CD14-positive monocyte (primary cell): ENCODE measurements at regions not wholly inside any gene's neighbourhood (a gene's known extent, or its start where the extent isn't known, plus 50 kb on each side); places are given as distances from the start of the nearest gene placed in this dataset.

ENCODE experiments used
- DNase-seq, 3 donors: peaks; one replicate each; pipeline ENCODE4 v3.0.0-alpha.2; 2011 to 2022
- H2AFZ ChIP-seq: 2 replicates; pipeline ENCODE4 v1.6.0; 2012; ENCODE audit warnings: mild to moderate bottlenecking, low read depth, low read length, inconsistent platforms; ENCODE audit not compliant: insufficient read depth, poor library complexity, severe bottlenecking
- H3K27ac ChIP-seq, 2 donors: 1 replicate in 1 of 2; 2 replicates in 1 of 2; pipeline ENCODE4 v1.5.1; 2012 to 2013; ENCODE audit warnings: low read length in 2 of 2, control low read depth in 1 of 2, inconsistent platforms in 1 of 2, low read depth in 1 of 2, mild to moderate bottlenecking in 1 of 2
- H3K27me3 ChIP-seq, 2 donors: one replicate each; pipeline versions ENCODE4 v1.6.0 to v1.6.1; 2011 to 2013; ENCODE audit warnings: low read length in 2 of 2; ENCODE audit not compliant: control insufficient read depth in 2 of 2, insufficient read depth in 2 of 2
- H3K36me3 ChIP-seq, 2 donors: replicated peaks in 1 of 2; 1 replicate in 1 of 2; 2 replicates in 1 of 2; pipeline versions ENCODE4 v1.5.1 to v1.6.1; 2012 to 2013; ENCODE audit warnings: low read length in 2 of 2, control low read depth in 1 of 2, inconsistent platforms in 1 of 2, mild to moderate bottlenecking in 1 of 2; ENCODE audit not compliant: insufficient read depth in 2 of 2, control insufficient read depth in 1 of 2
- H3K4me1 ChIP-seq, 2 donors: 1 replicate in 1 of 2; 2 replicates in 1 of 2; pipeline versions ENCODE4 v1.5.1 to v1.6.1; 2012 to 2013; ENCODE audit warnings: low read length in 2 of 2, control low read depth in 1 of 2, inconsistent platforms in 1 of 2, mild to moderate bottlenecking in 1 of 2, moderate library complexity in 1 of 2; ENCODE audit not compliant: insufficient read depth in 2 of 2, control insufficient read depth in 1 of 2
- H3K4me2 ChIP-seq: replicated peaks from 2 replicates; pipeline ENCODE3; 2012; ENCODE audit warnings: low read length, moderate library complexity, mild to moderate bottlenecking; ENCODE audit not compliant: poor library complexity, severe bottlenecking; ENCODE audit errors: extremely low read depth
- H3K4me3 ChIP-seq, 3 experiments: fragments of 200-600 bp in 1 of 3; sonication (generic) in 1 of 3; replicated peaks in 1 of 3; 1 replicate in 2 of 3; 2 replicates in 1 of 3; pipeline ENCODE4 v1.5.1; 2011 to 2013; ENCODE audit warnings: low read length in 3 of 3, mild to moderate bottlenecking in 3 of 3, control low read depth in 2 of 3, low read depth in 2 of 3, inconsistent platforms in 1 of 3, moderate library complexity in 1 of 3
- H3K79me2 ChIP-seq: 2 replicates; pipeline ENCODE4 v1.6.0; 2012; ENCODE audit warnings: mild to moderate bottlenecking, control low read depth, inconsistent platforms, low read length, moderate library complexity; ENCODE audit not compliant: insufficient read depth
- H3K9ac ChIP-seq: 2 replicates; pipeline ENCODE4 v1.6.0; 2017; ENCODE audit warnings: low read length, mild to moderate bottlenecking; ENCODE audit not compliant: insufficient read depth, poor library complexity, severe bottlenecking
- H3K9me3 ChIP-seq, 2 donors: replicated peaks in 1 of 2; 1 replicate in 1 of 2; 2 replicates in 1 of 2; pipeline versions ENCODE4 v1.5.1 to v1.6.1; 2012 to 2013; ENCODE audit warnings: low read length in 2 of 2, control low read depth in 1 of 2; ENCODE audit not compliant: control insufficient read depth in 1 of 2, insufficient read depth in 1 of 2
- H4K20me1 ChIP-seq: 2 replicates; pipeline ENCODE4 v1.6.0; 2012; ENCODE audit warnings: mild to moderate bottlenecking, low read length, control low read depth, moderate library complexity; ENCODE audit not compliant: insufficient read depth
- H3K27ac Mint-ChIP-seq, 7 donors: one replicate each; pipeline ENCODE4 v1.8.0; 2020; ENCODE audit warnings: mild to moderate bottlenecking in 7 of 7, mixed read lengths in 7 of 7, moderate library complexity in 6 of 7, inconsistent platforms in 2 of 7
- H3K27me3 Mint-ChIP-seq, 3 donors: one replicate each; pipeline ENCODE4 v1.8.0; 2021 to 2022; ENCODE audit warnings: low read depth in 3 of 3, mild to moderate bottlenecking in 3 of 3, mixed read lengths in 3 of 3, moderate library complexity in 3 of 3, inconsistent platforms in 1 of 3
- H3K36me3 Mint-ChIP-seq, 2 donors: one replicate each; pipeline ENCODE4 v1.8.0; 2020; ENCODE audit warnings: mixed read lengths in 2 of 2, inconsistent platforms in 1 of 2, mild to moderate bottlenecking in 1 of 2
- H3K4me1 Mint-ChIP-seq: one replicate; pipeline ENCODE4 v1.8.0; 2020; ENCODE audit warnings: mild to moderate bottlenecking, mixed read lengths
- H3K4me3 Mint-ChIP-seq, 2 donors: one replicate each; pipeline ENCODE4 v1.8.0; 2020; ENCODE audit warnings: mild to moderate bottlenecking in 2 of 2, mixed read lengths in 2 of 2, moderate library complexity in 1 of 2
- H3K9me3 Mint-ChIP-seq, 7 donors: one replicate each; pipeline ENCODE4 v1.8.0; 2020 to 2022; ENCODE audit warnings: mixed read lengths in 7 of 7, mild to moderate bottlenecking in 6 of 7, moderate library complexity in 6 of 7, inconsistent platforms in 2 of 7
- WGBS: methylation state at CpG from one replicate; pipeline ENCODE4 v1.1.5; 2013; ENCODE audit warnings: missing lambda C conversion rate; ENCODE audit not compliant: insufficient coverage; 5-methylcytosine and 5-hydroxymethylcytosine counted together
- intact Hi-C, 2 donors: fragments of 100-400 bp; cut with micrococcal nuclease; formaldehyde crosslinking; loops; one replicate each; pipeline versions ENCODE4 v1.15.0 to v1.15.1; 2023
- TF ChIP-seq, protein P1 (sequence below): fragments of 200-600 bp; IDR thresholded peaks from one replicate; pipeline ENCODE4 v1.8.0; 2022; ENCODE audit warnings: antibody characterized with exemption, mild to moderate bottlenecking

DNA sequence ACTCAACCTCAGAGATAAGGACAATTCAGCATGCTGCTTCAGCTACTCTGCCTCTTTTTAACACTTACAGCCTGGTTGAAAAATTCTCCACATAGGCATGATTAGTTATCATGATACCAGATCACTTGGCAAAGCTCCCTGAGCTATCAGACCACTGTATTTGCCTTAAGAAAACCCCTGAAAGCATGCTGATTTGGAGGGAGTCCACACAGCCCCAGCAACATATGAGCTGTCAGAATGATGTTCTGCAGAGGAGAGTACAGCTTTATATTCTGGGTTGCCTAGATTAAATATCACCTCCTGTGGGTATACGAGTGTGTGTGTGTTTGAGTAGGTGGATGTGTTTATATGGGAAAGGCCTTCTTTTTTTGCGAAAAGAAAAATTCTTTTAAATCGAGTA, 170.2 kb upstream of the CHRM2 start:
- Mint-ChIP-seq H3K4me1 (no peaks in the 10 kb centered on the region), H3K27me3 (no peaks in the 10 kb centered on the region)

DNA sequence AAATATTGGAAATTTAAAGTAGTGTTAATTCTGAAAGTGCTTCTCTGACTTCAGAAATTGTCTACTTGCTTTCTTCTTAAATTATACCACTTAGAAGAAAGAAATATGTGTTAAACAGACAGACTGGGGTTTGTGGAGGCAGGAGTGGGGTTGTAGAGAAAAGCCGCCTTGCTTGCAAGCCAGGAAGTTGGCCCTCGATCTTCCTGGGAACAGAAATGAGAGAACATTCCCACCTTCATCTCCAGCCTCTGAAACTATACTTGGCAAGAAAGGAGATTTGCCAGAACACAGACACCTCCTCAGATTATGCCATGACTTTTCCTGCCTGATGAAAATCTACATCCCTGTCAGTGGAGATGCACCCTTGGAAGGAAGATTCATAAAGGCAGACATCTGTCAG, 171.2 kb upstream of the CHRM2 start:
- peaks cover 0 to 4% (median 0%) of the 10 kb centered on the region in 7 donors for H3K9me3 Mint-ChIP-seq
- no peaks in the 10 kb centered on the region for H3K27me3 Mint-ChIP-seq
- Histone ChIP-seq H4K20me1 (no peaks in the 10 kb centered on the region), H3K79me2 (no peaks in the 10 kb centered on the region), H3K9me3 (peaks cover 0 to 3% of the 10 kb centered on the region in 2 donors), H3K27me3 (no peaks in the 10 kb centered on the region), H2AFZ (no peak overlapping the region), H3K4me3 (no peak overlapping the region), H3K4me2 (no peak overlapping the region), H3K36me3 (no peaks in the 10 kb centered on the region), H3K4me1 (no peaks in the 10 kb centered on the region), H3K9ac (no peak overlapping the region), H3K27ac (no peak overlapping the region)
- no peaks in the 10 kb centered on the region for H3K36me3 Mint-ChIP-seq
- no peak overlapping the region for H3K4me3 Mint-ChIP-seq
- H3K4me1 Mint-ChIP-seq: no peaks in the 10 kb centered on the region
- TF ChIP-seq, protein P1, sequence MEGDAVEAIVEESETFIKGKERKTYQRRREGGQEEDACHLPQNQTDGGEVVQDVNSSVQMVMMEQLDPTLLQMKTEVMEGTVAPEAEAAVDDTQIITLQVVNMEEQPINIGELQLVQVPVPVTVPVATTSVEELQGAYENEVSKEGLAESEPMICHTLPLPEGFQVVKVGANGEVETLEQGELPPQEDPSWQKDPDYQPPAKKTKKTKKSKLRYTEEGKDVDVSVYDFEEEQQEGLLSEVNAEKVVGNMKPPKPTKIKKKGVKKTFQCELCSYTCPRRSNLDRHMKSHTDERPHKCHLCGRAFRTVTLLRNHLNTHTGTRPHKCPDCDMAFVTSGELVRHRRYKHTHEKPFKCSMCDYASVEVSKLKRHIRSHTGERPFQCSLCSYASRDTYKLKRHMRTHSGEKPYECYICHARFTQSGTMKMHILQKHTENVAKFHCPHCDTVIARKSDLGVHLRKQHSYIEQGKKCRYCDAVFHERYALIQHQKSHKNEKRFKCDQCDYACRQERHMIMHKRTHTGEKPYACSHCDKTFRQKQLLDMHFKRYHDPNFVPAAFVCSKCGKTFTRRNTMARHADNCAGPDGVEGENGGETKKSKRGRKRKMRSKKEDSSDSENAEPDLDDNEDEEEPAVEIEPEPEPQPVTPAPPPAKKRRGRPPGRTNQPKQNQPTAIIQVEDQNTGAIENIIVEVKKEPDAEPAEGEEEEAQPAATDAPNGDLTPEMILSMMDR: no peak
- WGBS: no CpG with 5 or more reads among the region's 2 CpGs
- DNase-seq: no peak
- intact Hi-C loops: no loop called here
- no peak overlapping the region for H3K27ac Mint-ChIP-seq

More for the DNA sequence above, 170.2 kb upstream of the CHRM2 start:
- H3K27ac ChIP-seq: no peak overlapping the region
- no peak for DNase-seq
- no CpG with 5 or more reads among the region's 3 CpGs for WGBS
- Mint-ChIP-seq H3K27ac (no peak overlapping the region), H3K4me3 (no peak overlapping the region), H3K36me3 (no peaks in the 10 kb centered on the region), H3K9me3 (peaks cover 0 to 4% (median 0%) of the 10 kb centered on the region in 7 donors)
- H4K20me1 ChIP-seq: no peaks in the 10 kb centered on the region
- intact Hi-C loops: no loop called here
- no peak overlapping the region for H3K4me2 ChIP-seq
- no peaks in the 10 kb centered on the region for H3K36me3 ChIP-seq
- no peak overlapping the region for H3K9ac ChIP-seq
- H3K27me3 ChIP-seq: no peaks in the 10 kb centered on the region
- H2AFZ ChIP-seq: no peak overlapping the region
- H3K4me3 ChIP-seq: no peak overlapping the region
- peaks cover 0 to 3% of the 10 kb centered on the region in 2 donors for H3K9me3 ChIP-seq
- H3K4me1 ChIP-seq: no peaks in the 10 kb centered on the region
- no peaks in the 10 kb centered on the region for H3K79me2 ChIP-seq
- TF ChIP-seq, protein P1: no peak
